ENCODE measurements at regions not wholly inside any gene's neighbourhood (a gene's known extent, or its start where the extent isn't known, plus 50 kb on each side); places are given as distances from the start of the nearest gene placed in this dataset.
"Not testable (repeated sequence)": the region's sequence is repeated elsewhere in the genome, so short reads cannot be mapped to it uniquely, and the experiment has no call there.

DNA sequence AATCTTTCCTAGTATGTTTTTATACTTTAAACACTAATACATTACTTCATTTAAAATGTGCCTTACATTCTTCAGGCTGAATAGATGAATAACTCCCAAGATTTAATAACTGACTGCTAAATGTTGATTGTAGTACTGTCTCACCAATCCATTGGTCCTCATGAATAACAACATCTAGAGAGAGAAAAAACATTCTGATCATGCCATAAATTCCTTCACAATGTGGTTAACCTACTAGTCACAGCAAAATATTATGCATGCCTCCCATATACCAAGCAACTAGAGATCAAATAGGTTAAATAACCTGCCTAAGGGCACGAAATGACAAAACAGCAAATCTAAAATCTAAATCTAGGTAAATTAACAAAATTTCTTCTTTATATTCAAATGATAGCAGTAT, 66.2 kb downstream of the SYT15 start:
- DNase-seq = not testable (repeated sequence)

DNA sequence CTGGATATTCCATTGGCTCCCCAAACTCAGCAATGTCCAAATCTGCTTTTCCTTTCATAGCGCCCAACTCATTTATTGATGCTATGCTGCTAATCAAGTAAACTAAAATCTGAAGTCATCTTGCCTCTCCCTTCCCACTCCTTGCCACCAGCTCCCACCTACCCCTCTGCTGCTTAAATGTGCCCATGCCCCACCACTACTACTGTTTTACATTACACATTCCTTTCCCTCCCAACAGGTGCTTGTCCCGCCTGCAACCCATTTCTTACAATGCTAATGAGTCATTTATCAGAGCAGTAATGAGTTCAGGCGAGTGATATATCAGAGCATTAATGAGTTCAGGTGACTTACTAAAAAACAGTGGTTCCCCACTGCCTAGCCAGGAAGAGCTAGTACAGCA, 67.2 kb downstream of the SYT15 start:
- not testable (repeated sequence) for DNase-seq

DNA sequence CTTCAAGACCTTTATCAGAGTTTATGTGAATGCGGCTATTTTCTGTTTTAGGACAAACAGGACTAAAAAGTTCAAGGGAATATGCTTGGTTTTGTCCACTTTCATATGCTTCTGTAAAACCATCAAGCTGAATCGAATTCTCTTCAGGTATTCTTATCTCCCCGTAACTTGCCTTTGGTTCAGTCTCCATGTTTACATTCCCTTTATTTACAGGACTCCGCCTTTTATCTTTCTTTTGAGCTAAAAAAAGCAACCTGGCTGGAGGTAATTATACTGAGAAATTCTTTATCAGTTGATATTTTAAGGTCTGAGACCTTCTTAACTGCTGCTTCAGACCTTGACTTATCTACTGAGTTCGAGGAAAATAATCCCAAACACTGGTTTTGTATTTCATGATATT, 72.0 kb downstream of the SYT15 start:
- DNase-seq = not testable (repeated sequence)

DNA sequence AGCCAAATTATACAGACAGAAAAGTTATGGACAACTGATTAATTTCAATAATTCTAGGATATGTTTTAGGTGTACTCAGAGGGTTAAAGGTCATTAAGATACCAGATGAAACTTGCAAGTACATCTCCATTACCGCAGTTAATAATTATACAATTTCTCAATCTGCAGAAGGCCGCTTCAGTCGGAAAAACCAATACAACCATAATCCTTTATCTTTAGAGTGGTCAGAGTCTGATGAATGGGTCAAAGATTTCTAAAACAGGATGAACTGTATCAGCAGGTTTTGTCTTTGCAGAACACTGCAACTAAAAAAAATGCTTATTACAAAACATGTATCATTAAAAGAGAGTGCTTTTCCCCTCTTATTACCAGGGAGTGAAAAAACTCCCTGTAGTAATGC, 78.5 kb downstream of the SYT15 start:
- DNase-seq = not testable (repeated sequence)

DNA sequence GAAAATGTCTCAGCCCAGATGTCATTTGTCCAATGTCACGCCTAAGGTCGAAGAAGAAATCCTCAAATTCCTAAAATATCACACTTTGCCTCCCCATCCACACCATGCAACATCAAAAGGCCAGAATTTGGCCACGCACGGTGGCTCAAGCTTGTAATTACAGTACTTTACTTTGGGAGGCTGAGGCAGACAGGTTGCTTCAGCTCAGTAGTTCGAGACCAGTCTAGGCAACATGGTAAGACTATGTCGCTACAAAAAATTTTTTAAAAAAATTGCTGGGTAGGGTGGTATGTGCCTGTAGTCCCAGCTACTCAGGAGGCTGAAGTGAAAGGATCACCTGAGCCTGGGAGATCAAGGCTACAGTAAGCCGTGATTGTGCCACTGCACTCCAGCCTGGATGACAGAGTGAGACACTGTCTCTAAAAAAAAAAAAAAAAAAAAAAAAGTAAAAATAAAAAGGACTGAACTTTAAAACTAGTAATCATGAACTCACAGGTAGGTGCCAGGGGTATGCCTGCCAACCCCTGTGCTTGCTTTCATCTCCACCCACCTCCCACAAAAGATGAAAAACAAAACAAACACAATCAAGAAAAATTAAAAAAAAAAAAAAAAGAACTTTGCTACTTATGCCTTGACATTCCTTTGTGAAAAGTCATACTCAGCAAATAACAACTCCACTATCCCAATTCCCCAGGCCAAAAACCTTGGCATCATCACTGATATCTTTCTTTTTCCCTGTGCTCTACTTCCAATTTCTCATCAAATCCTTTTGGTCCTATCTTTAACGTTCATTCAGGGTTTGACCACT, 81.3 kb downstream of the SYT15 start:
- DNase-seq = not testable (repeated sequence)

DNA sequence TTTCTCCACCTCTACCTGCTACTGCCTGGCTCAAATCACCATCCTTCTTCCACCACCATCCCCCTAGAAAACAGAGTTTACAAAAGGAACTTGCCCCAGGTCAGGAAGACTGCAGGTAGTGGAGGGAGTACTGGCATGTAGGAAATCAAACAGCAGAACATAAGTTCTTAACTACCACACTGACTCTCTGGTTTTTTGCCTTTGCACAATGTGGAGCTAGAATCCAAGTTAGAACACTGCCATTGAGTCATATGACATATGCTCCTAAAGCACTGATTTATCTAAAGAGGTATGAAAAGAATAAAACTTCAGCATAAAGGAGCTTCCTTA, 81.9 kb downstream of the SYT15 start:
- DNase-seq = not testable (repeated sequence)

DNA sequence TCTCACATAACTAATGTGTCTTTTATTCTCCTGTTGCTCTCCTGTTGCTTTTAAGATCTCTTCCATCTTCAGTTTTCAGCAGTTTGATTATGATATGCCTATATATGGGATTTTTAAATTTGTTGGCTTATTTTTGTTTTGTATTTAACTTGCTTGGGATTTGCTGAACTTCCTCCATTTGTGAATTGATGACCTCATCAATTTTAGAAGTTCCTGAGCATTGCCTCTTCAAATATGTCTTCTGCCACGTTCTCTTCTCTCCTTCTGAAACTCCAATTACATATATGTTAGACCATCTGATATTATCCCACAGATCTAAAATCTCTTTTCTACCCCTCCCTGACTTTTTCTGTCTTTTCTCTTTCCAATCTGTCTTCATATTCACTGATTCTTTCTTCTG, 86.6 kb downstream of the SYT15 start:
- DNase-seq = not testable (repeated sequence)

DNA sequence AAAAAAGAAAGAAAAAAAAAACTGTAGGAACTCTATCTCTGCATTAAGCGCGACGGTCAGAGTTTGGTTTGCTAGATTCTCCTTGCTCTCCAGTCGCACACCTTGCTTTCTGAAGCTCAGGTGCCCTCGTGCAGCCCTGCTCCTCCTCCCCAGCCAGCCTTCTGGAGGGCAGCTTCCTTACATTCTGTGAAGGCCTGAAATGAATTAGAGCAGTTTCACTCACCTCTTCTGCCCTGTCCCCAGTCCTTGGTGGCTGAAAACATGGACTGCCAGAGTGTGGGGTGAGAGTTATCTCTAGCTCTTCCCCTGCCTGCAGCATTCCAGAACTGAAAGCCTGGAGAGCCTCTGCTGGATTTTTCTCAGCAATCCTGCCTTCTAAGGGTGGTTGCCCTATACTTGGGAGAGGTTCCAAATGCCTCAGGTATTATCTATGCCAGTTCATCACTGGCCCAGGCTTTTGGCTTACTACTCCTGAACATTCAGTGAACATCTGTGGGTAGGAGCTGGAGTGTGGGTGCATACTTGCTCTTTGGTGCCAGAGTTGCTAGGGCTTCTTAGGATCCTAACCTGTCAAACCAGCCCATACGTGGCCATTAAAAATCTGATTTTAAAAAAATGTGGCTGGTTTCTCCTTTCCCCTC, 89.5 kb downstream of the SYT15 start:
- DNase-seq = not testable (repeated sequence)

DNA sequence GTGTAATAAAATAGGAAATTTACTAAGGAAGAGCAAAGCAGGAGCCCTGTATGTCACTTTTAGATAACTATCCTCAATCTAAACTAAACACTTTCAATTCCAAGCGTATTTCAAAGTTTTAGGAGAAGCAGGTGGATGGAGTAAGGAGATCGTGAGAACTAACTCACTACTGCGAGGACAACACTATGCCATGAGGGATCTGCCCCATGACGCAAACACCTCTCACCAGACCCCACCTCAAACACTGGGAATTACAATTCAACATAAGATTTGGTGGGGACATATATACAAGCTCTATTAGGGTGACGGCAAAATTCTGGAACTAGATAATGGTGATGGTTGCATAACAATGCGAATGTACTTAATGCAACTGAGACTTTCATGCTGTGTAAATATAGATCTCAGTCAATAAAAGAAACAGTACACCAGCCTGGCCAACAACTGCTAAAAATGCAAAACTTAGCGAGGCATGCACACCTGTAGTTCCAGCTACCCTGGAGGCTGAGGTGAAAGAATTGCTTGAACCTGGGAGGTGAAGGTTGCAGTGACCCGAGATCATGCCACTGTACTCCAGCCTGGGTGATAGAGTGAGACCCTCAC, 99.0 kb downstream of the SYT15 start:
- DNase-seq = not testable (repeated sequence)

DNA sequence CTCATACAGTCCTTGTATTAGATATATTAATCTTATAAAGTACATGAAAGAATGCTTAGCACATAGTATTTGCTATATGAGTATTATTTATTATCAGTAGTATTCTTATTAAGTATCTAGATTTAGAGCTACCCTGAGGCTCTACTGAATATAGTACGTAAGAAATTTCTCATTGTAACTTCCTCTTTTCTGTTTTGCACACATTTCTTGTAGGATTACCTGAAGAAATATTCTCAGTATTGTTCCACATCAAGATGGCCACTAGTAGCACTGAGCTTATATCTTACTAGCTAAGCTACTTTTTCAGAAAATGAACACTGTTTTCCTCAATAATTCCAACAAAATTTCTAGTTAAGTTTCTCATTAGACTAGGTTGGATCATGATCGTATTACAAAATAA, 112.5 kb downstream of the SYT15 start:
- not testable (repeated sequence) for DNase-seq

DNA sequence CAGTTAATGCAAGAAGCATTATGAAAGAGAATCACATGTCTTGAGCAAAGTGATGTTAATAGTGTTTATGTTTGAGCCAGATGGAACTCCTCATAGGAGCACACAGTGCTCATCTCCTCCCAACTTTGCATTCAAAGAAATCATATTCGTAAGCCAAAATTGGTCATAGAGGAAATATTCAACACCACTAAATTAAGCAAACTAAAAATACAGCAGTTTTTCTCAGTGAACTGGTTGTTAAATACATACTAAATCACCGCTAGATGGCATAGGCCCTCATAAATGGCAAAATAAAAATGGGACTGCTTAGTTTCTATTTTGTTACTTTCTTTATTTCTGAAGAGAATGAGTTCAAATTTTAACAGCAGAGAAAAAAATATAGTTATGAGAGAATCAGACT, 114.3 kb downstream of the SYT15 start:
- DNase-seq = not testable (repeated sequence)

DNA sequence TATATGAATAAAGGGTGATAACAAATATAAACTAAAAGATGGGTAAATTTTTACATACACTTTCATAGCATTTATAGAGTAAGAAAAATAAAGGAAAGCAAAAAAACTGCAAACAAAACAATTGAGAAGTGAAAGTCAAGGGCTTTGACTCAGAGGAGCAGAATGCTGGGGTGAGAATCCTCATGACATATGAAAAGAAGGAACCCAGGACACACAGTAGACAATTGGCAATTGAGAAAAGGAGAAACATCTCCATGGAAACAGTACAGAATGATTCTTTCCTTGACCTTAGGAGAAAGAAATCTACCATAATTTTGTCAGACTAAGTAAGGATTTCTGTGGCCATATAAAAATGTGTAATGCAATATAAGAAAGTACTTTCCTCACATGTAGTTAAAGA, 138.3 kb downstream of the SYT15 start:
- not testable (repeated sequence) for DNase-seq

DNA sequence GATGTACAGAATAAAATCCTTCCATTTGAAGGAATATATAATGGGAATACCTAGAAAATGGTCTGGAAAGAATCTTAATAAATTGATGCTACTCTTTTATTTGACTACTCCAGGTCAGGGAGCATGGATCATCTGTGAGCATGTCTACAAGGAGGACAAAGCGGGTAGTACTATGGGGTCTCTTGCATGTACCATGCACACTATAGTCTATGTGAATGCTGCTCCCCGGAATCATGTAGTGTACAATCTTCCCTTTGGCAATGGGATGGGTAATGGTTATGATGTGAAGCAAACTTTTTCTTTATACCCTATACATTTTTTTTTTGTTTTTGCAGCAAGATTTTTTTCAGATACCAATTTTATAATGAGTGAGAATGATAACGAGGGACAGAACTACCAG, 139.1 kb downstream of the SYT15 start:
- DNase-seq = not testable (repeated sequence)

DNA sequence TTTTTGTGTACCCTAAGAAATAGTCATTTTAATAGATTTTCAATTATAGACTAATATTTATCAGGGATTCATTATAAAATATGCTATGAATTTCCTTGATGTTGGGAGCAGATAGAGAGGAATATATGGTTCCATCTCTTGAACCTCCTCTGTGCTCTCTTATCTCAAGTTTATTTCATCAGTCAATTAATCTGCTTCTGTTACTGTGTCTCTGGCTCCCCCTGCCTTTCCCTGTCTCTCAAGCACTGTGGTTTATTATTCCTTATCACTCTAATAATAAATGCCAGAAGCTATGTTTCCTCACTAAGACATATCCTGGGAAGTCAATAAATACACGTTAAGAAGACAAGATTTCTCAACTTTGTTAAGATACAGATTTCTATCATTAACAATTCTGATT, 141.5 kb downstream of the SYT15 start:
- peak; percentile 11 to 46 for DNase-seq

DNA sequence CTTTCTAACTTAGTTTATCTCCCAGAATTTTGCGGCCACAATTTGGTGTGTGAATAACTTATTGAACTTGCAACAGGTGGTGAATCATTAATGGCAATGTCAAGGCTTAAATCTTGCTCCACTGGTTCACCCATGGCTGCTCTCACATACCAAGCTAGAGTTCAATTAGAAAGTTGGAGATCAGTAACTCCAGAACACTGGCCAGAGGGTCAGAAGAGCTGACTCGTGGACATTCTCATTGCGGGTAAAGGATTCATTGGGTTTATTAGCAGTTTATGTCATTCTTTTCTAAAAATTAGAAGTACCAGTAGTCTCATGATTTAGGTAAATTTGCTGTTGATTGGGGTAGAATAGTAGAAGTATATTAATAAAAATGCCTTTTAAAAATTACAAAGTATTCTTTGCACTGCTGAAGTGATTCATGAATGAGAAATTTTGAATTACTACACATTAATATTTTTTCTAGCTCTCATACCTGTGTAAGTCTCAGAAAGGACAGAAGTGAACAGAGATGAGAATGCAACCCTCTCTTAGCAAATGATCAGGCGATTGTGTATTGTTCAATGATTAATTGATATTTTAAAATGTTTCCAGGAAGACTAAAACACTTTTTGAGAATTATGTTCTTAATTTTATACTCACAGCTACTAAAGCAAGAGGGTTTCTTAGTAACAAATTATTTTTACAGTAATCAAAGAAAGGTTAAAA, 142.0 kb downstream of the SYT15 start:
- not testable (repeated sequence) for DNase-seq

DNA sequence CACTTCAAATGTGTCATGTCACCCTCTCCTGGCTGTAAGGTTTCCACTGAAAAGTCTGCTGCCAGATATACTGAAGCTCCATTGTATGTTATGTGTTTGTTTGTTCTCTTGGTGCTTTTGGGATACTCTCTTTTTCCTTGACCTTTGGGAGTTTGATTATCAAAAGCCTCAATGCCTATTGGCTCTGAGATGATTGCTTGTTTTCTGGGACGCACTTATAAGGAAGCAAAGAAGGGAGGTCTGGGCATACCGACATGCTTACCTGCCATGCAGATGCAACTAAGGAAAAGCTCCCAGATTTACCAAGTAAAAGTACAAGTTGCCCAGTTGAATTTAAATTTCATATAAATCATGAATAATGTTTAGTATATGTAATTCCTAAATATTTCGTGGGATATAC, 145.3 kb downstream of the SYT15 start:
- DNase-seq = not testable (repeated sequence)

DNA sequence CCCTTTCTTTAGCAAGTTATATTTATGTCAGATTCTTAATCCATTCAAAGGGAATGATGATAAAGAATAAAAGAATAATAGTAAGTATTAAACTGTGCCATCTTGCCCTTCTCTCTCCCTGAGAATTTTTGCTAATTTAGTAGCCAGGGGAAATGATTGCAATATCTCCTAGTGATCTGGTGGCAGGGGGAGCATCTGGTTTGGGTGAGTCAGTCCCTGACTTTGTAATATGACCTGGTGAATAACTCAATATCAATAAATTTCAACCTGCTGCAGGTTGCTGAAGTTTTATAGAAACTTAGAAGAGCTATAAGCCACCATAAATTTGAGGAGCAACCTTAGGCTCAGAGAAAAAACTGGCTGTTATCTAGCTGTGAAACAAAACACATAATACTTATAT, 149.4 kb downstream of the SYT15 start:
- DNase-seq = not testable (repeated sequence)

DNA sequence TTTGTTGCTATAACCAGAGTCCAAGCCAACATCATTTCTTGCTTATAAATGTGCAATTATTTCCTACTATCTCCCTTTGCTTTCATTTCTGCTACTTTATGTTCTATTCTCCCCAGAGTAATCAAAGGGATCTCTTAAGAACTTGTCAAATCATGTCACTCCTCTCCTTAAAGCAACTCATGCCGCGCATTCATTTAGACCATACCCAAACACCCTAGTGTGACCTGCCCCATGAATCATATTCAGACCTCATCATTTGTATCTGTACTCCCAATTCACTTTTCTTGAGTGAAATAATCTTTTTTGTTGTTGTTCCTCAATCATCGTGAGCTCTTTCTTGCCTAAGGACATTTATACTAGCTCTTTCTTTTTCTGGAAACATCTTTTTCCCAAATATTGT, 151.8 kb downstream of the SYT15 start:
- not testable (repeated sequence) for DNase-seq

DNA sequence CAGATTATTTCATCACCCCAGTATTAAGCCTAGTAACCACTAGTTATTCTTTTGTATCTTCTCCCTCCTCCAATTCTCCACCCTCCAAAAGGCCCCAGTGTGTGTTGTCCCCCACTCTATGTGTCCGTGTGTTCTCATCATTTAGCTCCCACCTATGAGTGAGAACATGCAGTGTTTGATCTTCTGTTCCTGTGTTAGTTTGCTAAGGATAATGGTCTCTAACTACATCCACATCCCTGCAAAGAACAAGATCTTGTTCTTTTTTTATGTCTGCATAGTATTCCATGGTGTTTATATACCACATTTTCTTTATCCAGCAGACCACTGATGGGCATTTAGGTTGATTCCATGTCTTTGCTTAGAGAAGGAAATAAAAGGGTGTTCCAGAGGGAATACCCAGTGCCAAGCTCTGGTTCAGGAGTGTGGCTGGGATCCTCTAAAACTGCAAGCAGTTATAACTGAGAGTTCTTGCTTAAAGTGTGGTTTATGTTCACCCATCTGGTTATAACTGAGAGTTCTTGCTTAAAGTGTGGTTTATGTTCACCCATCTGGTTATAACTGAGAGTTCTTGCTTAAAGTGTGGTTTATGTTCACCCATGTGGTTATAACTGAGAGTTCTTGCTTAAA, 154.8 kb downstream of the SYT15 start:
- DNase-seq = not testable (repeated sequence)

DNA sequence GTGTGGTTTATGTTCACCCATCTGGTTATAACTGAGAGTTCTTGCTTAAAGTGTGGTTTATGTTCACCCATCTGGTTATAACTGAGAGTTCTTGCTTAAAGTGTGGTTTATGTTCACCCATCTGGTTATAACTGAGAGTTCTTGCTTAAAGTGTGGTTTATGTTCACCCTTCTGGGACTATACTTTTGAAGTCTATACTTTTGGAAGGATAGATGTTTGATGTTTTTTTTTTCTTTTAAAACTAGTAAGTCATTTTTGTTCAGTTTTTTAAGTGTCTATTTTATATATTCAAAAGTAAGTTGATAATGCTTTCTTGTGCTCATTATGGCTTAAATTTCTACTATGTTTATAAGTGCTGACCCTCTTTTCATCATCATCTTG, 155.3 kb downstream of the SYT15 start:
- not testable (repeated sequence) for DNase-seq

DNA sequence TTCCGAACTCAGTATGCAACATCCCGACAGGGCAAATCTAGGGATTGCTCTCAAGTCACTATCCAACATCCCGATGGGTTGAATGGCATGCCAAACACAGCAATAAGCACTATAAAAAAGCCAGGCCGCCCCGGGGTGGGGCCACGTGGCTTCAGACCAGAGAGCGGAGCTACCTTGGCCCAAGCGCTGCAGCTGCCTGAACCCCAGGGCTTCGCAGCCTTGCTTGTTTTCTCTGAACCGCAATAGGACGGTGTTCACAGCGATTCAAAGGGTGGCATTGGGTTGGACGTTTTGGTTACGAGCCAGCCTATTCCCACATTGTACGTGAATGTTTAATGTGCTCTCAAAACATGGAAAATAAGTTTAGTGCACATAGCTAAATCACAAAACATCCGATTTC, 161.0 kb downstream of the SYT15 start:
- DNase-seq = not testable (repeated sequence)

DNA sequence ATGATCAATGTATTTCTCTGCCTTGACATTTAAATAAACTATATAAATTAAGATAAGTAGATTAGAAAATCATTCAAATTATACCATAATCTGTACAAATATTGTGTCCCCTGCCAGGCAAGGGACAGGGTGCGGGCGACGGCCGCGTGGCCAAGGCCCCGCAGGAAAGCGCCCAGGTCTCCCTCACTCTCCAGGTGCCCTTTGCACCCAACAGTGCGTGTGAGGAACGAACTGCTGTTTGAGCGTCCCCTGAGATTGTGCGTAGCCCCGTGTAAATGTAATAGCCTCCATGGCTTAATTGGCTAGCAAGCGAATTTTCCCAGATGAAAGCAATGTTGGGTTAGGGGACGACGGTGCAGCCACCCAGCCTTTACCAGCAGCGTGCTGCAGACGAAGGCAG, 161.4 kb downstream of the SYT15 start:
- DNase-seq = not testable (repeated sequence)

DNA sequence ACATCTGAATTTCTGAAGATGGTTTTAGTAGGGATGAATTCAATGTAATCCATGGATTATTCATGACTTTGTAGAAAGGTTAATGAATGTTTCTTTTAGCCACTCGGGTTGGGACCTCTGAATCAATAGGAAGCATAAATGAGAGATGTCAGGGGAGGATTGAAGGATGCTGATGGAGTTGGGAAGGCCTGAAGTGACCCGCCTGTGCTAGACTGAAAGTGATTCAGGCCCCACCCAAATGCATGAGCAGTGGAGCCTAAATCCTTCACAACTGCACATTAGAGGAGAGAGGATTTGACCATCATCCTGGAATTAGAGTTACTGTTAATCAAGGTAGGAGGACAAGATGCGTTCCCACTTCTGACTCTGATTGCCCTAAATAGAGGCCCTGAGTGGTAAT, 162.2 kb upstream of the PTPN20 start:
- not testable (repeated sequence) for DNase-seq
